Mucosa of stomach (tissue), 1 donor: ENCODE measurements at regions not wholly inside any gene's neighbourhood (a gene's known extent, or its start where the extent isn't known, plus 50 kb on each side); places are given as distances from the start of the nearest gene placed in this dataset.

Experiments used
- H3K27me3 ChIP-seq: one replicate; pipeline ENCODE4 v1.7.0; 2013; ENCODE audit warnings: mild to moderate bottlenecking, low read length; ENCODE audit not compliant: control insufficient read depth, insufficient read depth
- H3K36me3 ChIP-seq: one replicate; pipeline ENCODE4 v1.7.0; 2013; ENCODE audit warnings: low read length; ENCODE audit not compliant: control insufficient read depth, insufficient read depth
- H3K4me1 ChIP-seq: one replicate; pipeline ENCODE4 v1.7.0; 2013; ENCODE audit warnings: mild to moderate bottlenecking, low read length; ENCODE audit not compliant: control insufficient read depth, insufficient read depth
- H3K4me3 ChIP-seq: one replicate; pipeline ENCODE4 v1.7.0; 2013; ENCODE audit warnings: low read length
- H3K9ac ChIP-seq: one replicate; pipeline ENCODE4 v1.7.0; 2013; ENCODE audit warnings: mild to moderate bottlenecking, low read length, moderate library complexity
- H3K9me3 ChIP-seq: one replicate; pipeline ENCODE4 v1.7.0; 2013; ENCODE audit warnings: mild to moderate bottlenecking, low read length, moderate library complexity; ENCODE audit not compliant: control insufficient read depth
- donor health status: Pancreatic carcinoma.

GRCh38 chr22:49302530-49302929 lies 525.1 kb downstream of the BRD1 start:
- Histone ChIP-seq H3K4me1 (no peaks in the 10 kb centered on the region), H3K27me3 (peaks cover 16% of the 10 kb centered on the region), H3K4me3 (no peak overlapping the region), H3K36me3 (no peaks in the 10 kb centered on the region), H3K9ac (no peak overlapping the region), H3K9me3 (no peaks in the 10 kb centered on the region)

GRCh38 chr22:49302150-49302460 lies 525.6 kb downstream of the BRD1 start:
- Histone ChIP-seq H3K4me3 (no peak overlapping the region), H3K27me3 (peaks cover 16% of the 10 kb centered on the region), H3K4me1 (no peaks in the 10 kb centered on the region), H3K9ac (no peak overlapping the region), H3K9me3 (no peaks in the 10 kb centered on the region), H3K36me3 (no peaks in the 10 kb centered on the region)

GRCh38 chr22:49301398-49302149 lies 526.1 kb downstream of the BRD1 start:
- no peak overlapping the region for H3K4me3 ChIP-seq
- H3K4me1 ChIP-seq: no peaks in the 10 kb centered on the region
- H3K9me3 ChIP-seq: no peaks in the 10 kb centered on the region
- no peaks in the 10 kb centered on the region for H3K36me3 ChIP-seq
- peaks cover 16% of the 10 kb centered on the region for H3K27me3 ChIP-seq
- H3K9ac ChIP-seq: no peak overlapping the region

- no peaks in the 10 kb centered on the region for H3K4me1 ChIP-seq
- H3K9me3 ChIP-seq: no peaks in the 10 kb centered on the region
- H3K27me3 ChIP-seq: peaks cover 16% of the 10 kb centered on the region
- no peaks in the 10 kb centered on the region for H3K36me3 ChIP-seq
- no peak overlapping the region for H3K9ac ChIP-seq
- no peak overlapping the region for H3K4me3 ChIP-seq
Observed at GRCh38 chr22:49300951-49301397, 526.7 kb downstream of the BRD1 start.

- Histone ChIP-seq H3K9me3 (no peaks in the 10 kb centered on the region), H3K4me1 (no peaks in the 10 kb centered on the region), H3K36me3 (no peaks in the 10 kb centered on the region), H3K9ac (no peak overlapping the region), H3K27me3 (peaks cover 10% of the 10 kb centered on the region), H3K4me3 (no peak overlapping the region)
Observed at GRCh38 chr22:49300241-49300640, 527.4 kb downstream of the BRD1 start.

- peaks cover 6% of the 10 kb centered on the region for H3K27me3 ChIP-seq
- no peaks in the 10 kb centered on the region for H3K4me1 ChIP-seq
- no peaks in the 10 kb centered on the region for H3K36me3 ChIP-seq
- H3K9ac ChIP-seq: no peak overlapping the region
- no peak overlapping the region for H3K4me3 ChIP-seq
- no peaks in the 10 kb centered on the region for H3K9me3 ChIP-seq
Observed at GRCh38 chr22:49299821-49300231, 527.8 kb downstream of the BRD1 start.

- H3K27me3 ChIP-seq: peaks cover 2% of the 10 kb centered on the region
- no peak overlapping the region for H3K4me3 ChIP-seq
- H3K9me3 ChIP-seq: no peaks in the 10 kb centered on the region
- no peaks in the 10 kb centered on the region for H3K4me1 ChIP-seq
- no peaks in the 10 kb centered on the region for H3K36me3 ChIP-seq
- H3K9ac ChIP-seq: no peak overlapping the region
Observed at GRCh38 chr22:49298834-49299750, 528.6 kb downstream of the BRD1 start.

- no peak overlapping the region for H3K4me3 ChIP-seq
- H3K36me3 ChIP-seq: no peaks in the 10 kb centered on the region
- no peak overlapping the region for H3K9ac ChIP-seq
- no peaks in the 10 kb centered on the region for H3K4me1 ChIP-seq
- no peaks in the 10 kb centered on the region for H3K27me3 ChIP-seq
- no peaks in the 10 kb centered on the region for H3K9me3 ChIP-seq
Observed at GRCh38 chr22:49297871-49298721, 529.6 kb downstream of the BRD1 start.

GRCh38 chr22:49297286-49297870 lies 530.3 kb downstream of the BRD1 start:
- Histone ChIP-seq H3K36me3 (no peaks in the 10 kb centered on the region), H3K4me1 (no peaks in the 10 kb centered on the region), H3K9me3 (no peaks in the 10 kb centered on the region), H3K27me3 (no peaks in the 10 kb centered on the region), H3K4me3 (no peak overlapping the region), H3K9ac (no peak overlapping the region)

- H3K9me3 ChIP-seq: no peaks in the 10 kb centered on the region
- no peaks in the 10 kb centered on the region for H3K4me1 ChIP-seq
- H3K4me3 ChIP-seq: no peak overlapping the region
- H3K36me3 ChIP-seq: no peaks in the 10 kb centered on the region
- no peak overlapping the region for H3K9ac ChIP-seq
- no peaks in the 10 kb centered on the region for H3K27me3 ChIP-seq
Observed at GRCh38 chr22:49296561-49296960, 531.1 kb downstream of the BRD1 start.

- Histone ChIP-seq H3K4me1 (no peaks in the 10 kb centered on the region), H3K36me3 (no peaks in the 10 kb centered on the region), H3K27me3 (no peaks in the 10 kb centered on the region), H3K9ac (no peak overlapping the region), H3K4me3 (no peak overlapping the region), H3K9me3 (no peaks in the 10 kb centered on the region)
Observed at GRCh38 chr22:49295851-49296560, 531.7 kb downstream of the BRD1 start.
